ENCODE measurements at regions not wholly inside any gene's neighbourhood (a gene's known extent, or its start where the extent isn't known, plus 50 kb on each side); places are given as distances from the start of the nearest gene placed in this dataset.

GRCh38 chr15:45762726-45763125 is 127.9 kb downstream of the SQOR start:
- CTCF ChIA-PET (ENCODE audit: partially characterized antibody), result interaction anchor here (1.5 to 1.6 kb wide), 2 partner anchors 14 to 57 kb away, joined by 3 to 4 read pairs; no protein-coding TSS in a partner anchor
- H3K27me3 ChIP-seq (replicated peaks in 1 of 4; ENCODE audit: control insufficient read depth in 3 of 4, extremely low read depth in 1 of 4, insufficient read depth in 3 of 4, low read length in 3 of 4), result no peaks in the 10 kb centered on the region
- no peak overlapping the region for H2BK15ac ChIP-seq (ENCODE audit: low read length)
- H3K18ac ChIP-seq (ENCODE audit: extremely low read depth, low read length), result no peak overlapping the region
- no peak for DNase-seq (ENCODE audit: low read depth in 1 of 2, low spot score in 2 of 2)
- H3K27ac ChIP-seq (ENCODE audit: low read depth, low read length), result no peak overlapping the region
- H2BK20ac ChIP-seq (ENCODE audit: low read length), result no peak overlapping the region
- no peak overlapping the region for H4K5ac ChIP-seq (ENCODE audit: insufficient read length, low read depth, low read length)
- H3K23me2 ChIP-seq (ENCODE audit: low read depth, low read length), result no peaks in the 10 kb centered on the region
- H4K91ac ChIP-seq (replicated peaks; ENCODE audit: insufficient read length, low read length), result no peak overlapping the region
- H3K9ac ChIP-seq (replicated peaks in 1 of 4; ENCODE audit: extremely low read depth in 1 of 4, low read depth in 3 of 4, low read length in 3 of 4), result no peak overlapping the region
- no peak overlapping the region for H4K8ac ChIP-seq (ENCODE audit: extremely low read depth, insufficient read depth, low read length)
- H3K4me1 ChIP-seq (replicated peaks in 1 of 4; ENCODE audit: control insufficient read depth in 3 of 4, insufficient read depth in 4 of 4, low read length in 3 of 4), result 0 out of 7 replicates have a peak, but pooled peaks cover 0 to 6% (median 1%) of the 10 kb centered on the region in 4 experiments
- no peaks in the 10 kb centered on the region; a peak in 1 of 4 replicates for H3K9me3 ChIP-seq (ENCODE audit: insufficient read depth in 2 of 2, low read depth in 1 of 2, low read length in 1 of 2)
- no peaks in the 10 kb centered on the region for H3K36me3 ChIP-seq (ENCODE audit: control insufficient read depth in 2 of 4, insufficient read depth in 4 of 4, low read length in 3 of 4)
- H2AFZ ChIP-seq (ENCODE audit: low read length), result no peak overlapping the region
- no peak overlapping the region for H3K14ac ChIP-seq (ENCODE audit: insufficient read length)
- FAIRE-seq, result no peak
- POLR2A ChIA-PET (ENCODE audit: partially characterized antibody), result no interaction called here
- H3K4me2 ChIP-seq (ENCODE audit: insufficient read depth in 1 of 2, low read depth in 2 of 2, low read length in 2 of 2), result no peak overlapping the region
- H3K79me2 ChIP-seq (ENCODE audit: control insufficient read depth in 1 of 2, insufficient read depth in 2 of 2, low read length in 2 of 2), result no peaks in the 10 kb centered on the region
- H3K4ac ChIP-seq (replicated peaks; ENCODE audit: insufficient read length, low read depth, low read length), result no peak overlapping the region
- H3K23ac ChIP-seq (ENCODE audit: insufficient read length), result no peak overlapping the region
- H4K20me1 ChIP-seq (replicated peaks in 1 of 2; ENCODE audit: control insufficient read depth in 1 of 2, insufficient read depth in 2 of 2, low read length in 2 of 2), result no peaks in the 10 kb centered on the region
- no peak overlapping the region for H2BK12ac ChIP-seq (ENCODE audit: low read depth, low read length)
- H2AK5ac ChIP-seq (ENCODE audit: low read depth, low read length), result no peak overlapping the region
- H2BK5ac ChIP-seq (ENCODE audit: low read depth, low read length), result no peak overlapping the region
- no peaks in the 10 kb centered on the region for H3K79me1 ChIP-seq (ENCODE audit: low read depth, low read length)
- H3K56ac ChIP-seq (replicated peaks; ENCODE audit: insufficient read length, low read depth, low read length), result no peak overlapping the region
- H2BK120ac ChIP-seq (replicated peaks; ENCODE audit: low read depth, low read length), result no peak overlapping the region
- H3K4me3 ChIP-seq (ENCODE audit: extremely low read depth in 1 of 4, insufficient read depth in 2 of 4, low read depth in 3 of 4, low read length in 4 of 4), result no peak overlapping the region
- 95% methylated on average over 1 of the region's 1 CpG; no CpG with 5 or more reads in 1 of the 2 experiments for WGBS, 2 experiments (ENCODE audit: extremely low coverage in 1 of 2, insufficient coverage in 1 of 2, insufficient read length in 1 of 2, insufficient replicate concordance in 2 of 2, low coverage in 1 of 2, low lambda C conversion rate in 2 of 2, missing lambda C conversion rate in 1 of 2)
- TF ChIP-seq ATF2 (IDR thresholded peaks at IDR 0.05; ENCODE audit: low read length) (no peak), CREB1 (IDR thresholded peaks at IDR 0.05) (no peak), BRCA1 (IDR thresholded peaks at IDR 0.05; ENCODE audit: low read depth, low read length) (no peak), KDM1A (IDR thresholded peaks at IDR 0.05; ENCODE audit: borderline replicate concordance, low read length) (no peak), CHD2 (IDR thresholded peaks at IDR 0.05; ENCODE audit: low read length) (no peak), RBBP5 (IDR thresholded peaks at IDR 0.05; ENCODE audit: borderline replicate concordance, low read depth, low read length) (no peak), BCL11A (IDR thresholded peaks at IDR 0.05; ENCODE audit: low read depth in 2 of 2, low read length in 2 of 2) (no peak), KDM5A (IDR thresholded peaks at IDR 0.05; ENCODE audit: low read length) (no peak)
- TF ChIP-seq, protein P1, sequence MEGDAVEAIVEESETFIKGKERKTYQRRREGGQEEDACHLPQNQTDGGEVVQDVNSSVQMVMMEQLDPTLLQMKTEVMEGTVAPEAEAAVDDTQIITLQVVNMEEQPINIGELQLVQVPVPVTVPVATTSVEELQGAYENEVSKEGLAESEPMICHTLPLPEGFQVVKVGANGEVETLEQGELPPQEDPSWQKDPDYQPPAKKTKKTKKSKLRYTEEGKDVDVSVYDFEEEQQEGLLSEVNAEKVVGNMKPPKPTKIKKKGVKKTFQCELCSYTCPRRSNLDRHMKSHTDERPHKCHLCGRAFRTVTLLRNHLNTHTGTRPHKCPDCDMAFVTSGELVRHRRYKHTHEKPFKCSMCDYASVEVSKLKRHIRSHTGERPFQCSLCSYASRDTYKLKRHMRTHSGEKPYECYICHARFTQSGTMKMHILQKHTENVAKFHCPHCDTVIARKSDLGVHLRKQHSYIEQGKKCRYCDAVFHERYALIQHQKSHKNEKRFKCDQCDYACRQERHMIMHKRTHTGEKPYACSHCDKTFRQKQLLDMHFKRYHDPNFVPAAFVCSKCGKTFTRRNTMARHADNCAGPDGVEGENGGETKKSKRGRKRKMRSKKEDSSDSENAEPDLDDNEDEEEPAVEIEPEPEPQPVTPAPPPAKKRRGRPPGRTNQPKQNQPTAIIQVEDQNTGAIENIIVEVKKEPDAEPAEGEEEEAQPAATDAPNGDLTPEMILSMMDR (IDR thresholded peaks at IDR 0.05; ENCODE audit: control extremely low read depth in 1 of 3, insufficient read depth in 1 of 3, low read depth in 1 of 3, low read length in 3 of 3), result no peak
- TF ChIP-seq, protein P2, sequence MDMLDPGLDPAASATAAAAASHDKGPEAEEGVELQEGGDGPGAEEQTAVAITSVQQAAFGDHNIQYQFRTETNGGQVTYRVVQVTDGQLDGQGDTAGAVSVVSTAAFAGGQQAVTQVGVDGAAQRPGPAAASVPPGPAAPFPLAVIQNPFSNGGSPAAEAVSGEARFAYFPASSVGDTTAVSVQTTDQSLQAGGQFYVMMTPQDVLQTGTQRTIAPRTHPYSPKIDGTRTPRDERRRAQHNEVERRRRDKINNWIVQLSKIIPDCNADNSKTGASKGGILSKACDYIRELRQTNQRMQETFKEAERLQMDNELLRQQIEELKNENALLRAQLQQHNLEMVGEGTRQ (IDR thresholded peaks at IDR 0.05; ENCODE audit: low read length), result no peak

Data from H1 (cell line).